ENCODE measurements at regions not wholly inside any gene's neighbourhood (a gene's known extent, or its start where the extent isn't known, plus 50 kb on each side); places are given as distances from the start of the nearest gene placed in this dataset.

GRCh38 chr11:57123590-57123989 lies 58.2 kb upstream of the LRRC55 start:
- H3K4me3 ChIP-seq (ENCODE audit: low read depth, low read length) = no peak overlapping the region
- no peak for TF ChIP-seq CTCF (IDR thresholded peaks at IDR 0.05; ENCODE audit: low read depth, low read length)

DNA sequence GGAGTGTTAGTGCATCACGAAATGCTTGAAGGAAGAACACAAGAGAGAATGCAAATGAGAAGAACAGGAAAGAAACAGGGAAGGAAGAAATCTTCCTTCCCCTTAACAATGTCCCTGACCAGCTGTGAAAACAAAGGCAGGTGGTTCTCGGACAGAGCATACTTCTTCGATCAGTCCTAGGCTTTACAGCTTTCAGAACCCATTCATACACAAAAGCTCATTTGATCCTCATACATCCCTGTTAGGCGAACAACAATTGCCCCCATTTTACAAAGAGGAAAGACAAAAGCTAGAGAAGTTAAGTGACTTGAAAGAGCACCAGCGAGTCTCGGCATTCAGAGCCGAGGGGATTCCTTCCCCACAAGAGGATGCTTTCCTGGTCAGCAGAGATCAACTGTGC lies 57.2 kb upstream of the LRRC55 start:
- H3K4me3 ChIP-seq (ENCODE audit: low read depth, low read length) = no peak overlapping the region
- TF ChIP-seq CTCF (IDR thresholded peaks at IDR 0.05; ENCODE audit: low read depth, low read length) = no peak

- TF ChIP-seq CTCF (IDR thresholded peaks at IDR 0.05; ENCODE audit: low read depth, low read length) = no peak
- H3K4me3 ChIP-seq (ENCODE audit: low read depth, low read length) = no peak overlapping the region
Measured at GRCh38 chr11:57124917-57125316, 56.8 kb upstream of the LRRC55 start.

GRCh38 chr11:57126766-57127400 lies 54.9 kb upstream of the LRRC55 start:
- TF ChIP-seq CTCF (IDR thresholded peaks at IDR 0.05; ENCODE audit: low read depth, low read length) = no peak
- H3K4me3 ChIP-seq (ENCODE audit: low read depth, low read length) = no peak overlapping the region

- peak; percentile 62 for TF ChIP-seq CTCF (IDR thresholded peaks at IDR 0.05; ENCODE audit: low read depth, low read length)
- no peak overlapping the region for H3K4me3 ChIP-seq (ENCODE audit: low read depth, low read length)
Measured at GRCh38 chr11:57131080-57131790, 50.5 kb upstream of the LRRC55 start.
